ENCODE measurements at regions not wholly inside any gene's neighbourhood (a gene's known extent, or its start where the extent isn't known, plus 50 kb on each side); places are given as distances from the start of the nearest gene placed in this dataset.
"Not testable (repeated sequence)": the region's sequence is repeated elsewhere in the genome, so short reads cannot be mapped to it uniquely, and the experiment has no call there.

GRCh38 chr6:102798636-102799035, 1405.1 kb downstream of the GRIK2 start:
- no peak for DNase-seq

- DNase-seq: no peak
Observed at GRCh38 chr6:102793752-102794151, 1400.2 kb downstream of the GRIK2 start.

- DNase-seq: no peak
Observed at GRCh38 chr6:102774326-102774725, 1380.8 kb downstream of the GRIK2 start.

DNA sequence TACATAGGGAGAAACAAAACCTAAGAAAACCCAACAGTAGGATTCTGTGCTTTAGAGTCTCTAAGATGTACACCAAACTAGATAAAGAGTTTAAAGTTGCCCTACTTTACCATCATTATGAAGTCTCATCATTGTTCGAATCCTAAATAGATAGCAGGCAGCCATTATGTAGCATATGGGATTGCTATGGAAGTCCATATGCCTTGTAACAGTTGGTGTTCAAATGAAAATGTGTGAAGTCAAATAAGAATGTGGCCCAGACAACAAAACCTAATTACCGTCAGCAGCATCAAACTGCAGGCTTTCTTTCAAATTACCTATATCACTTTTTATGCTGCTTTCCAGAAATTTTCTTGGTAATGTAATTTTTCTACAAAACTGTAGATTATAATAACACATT, 1380.1 kb downstream of the GRIK2 start:
- no peak for DNase-seq

DNA sequence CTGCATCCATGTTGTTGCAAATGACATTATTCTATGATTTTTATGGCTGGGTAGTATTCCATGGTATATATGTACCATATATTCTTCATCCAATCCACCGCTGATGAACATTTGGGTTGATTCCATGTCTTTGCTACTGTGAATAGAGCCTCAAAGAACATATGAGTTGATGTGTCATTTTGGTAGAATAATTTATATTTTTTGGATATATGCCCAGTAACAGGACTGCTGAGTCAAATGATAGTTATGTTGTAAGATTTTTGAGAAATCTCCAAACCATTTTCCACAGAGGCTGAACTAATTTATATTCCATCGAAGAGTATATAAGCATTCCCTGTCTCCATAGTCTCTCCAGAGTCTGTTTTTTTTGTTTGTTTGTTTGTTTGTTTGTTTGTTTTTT, 1373.5 kb downstream of the GRIK2 start:
- DNase-seq: no peak

DNA sequence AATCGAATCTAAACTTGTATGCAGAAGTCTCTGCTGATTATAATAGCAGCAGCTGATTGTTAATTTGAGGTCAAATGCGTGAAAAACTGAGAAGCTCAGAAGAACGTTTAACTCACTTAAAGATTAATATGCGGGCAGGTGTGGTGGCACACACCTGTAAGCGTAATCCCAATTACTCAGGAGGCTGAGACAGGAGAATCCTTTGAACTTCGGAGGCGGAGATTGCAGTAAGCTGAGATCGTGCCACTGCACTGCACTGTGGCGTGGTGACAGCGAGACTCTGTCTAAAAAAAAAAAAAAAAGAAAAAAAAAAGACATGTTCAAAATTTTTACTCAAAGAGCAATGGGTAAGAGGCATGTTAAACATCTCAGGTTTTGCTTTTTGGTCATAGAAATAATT, 1370.8 kb downstream of the GRIK2 start:
- DNase-seq: no peak

DNA sequence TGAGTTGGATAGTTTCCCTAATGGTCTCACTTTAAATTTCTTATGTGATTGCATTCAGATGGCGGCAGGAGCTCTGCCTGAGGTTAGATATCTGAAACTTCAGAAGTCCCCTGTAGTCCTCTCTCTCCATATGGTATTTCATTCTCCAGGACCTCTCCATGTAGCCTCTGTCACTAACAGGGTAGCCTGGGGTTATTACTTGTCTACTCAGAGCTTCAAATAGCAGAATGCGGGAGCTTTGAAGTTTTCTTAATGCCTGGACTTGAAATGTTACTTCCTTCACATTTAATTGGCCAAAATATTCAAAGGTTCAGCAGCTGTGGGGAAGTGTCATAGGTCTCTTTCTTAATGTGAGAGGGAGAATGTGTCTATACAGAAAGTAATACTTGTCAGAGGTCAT, 1370.4 kb downstream of the GRIK2 start:
- no peak for DNase-seq

- no peak for DNase-seq
Observed at GRCh38 chr6:102761872-102762271, 1368.4 kb downstream of the GRIK2 start.

DNA sequence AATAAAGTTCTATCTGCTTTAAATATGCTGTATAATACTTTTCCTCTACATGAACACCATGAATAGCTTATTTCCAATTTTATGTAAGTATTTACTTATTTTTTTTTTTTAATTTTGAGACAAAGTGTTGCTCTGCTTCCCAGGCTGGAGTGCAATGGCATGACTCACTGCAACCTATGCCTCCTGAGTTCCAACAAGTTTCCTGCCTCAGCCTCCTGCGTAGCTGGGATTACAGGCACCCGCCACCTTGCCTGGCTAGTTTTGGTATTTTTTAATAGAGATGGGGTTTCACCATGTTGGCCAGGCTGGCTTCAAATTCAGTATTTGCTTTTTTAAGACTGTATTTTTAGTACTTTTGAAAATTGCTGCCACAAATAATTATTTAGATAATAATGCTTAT, 1365.9 kb downstream of the GRIK2 start:
- no peak for DNase-seq

GRCh38 chr6:102758536-102758935, 1365.0 kb downstream of the GRIK2 start:
- not testable (repeated sequence) for DNase-seq

DNA sequence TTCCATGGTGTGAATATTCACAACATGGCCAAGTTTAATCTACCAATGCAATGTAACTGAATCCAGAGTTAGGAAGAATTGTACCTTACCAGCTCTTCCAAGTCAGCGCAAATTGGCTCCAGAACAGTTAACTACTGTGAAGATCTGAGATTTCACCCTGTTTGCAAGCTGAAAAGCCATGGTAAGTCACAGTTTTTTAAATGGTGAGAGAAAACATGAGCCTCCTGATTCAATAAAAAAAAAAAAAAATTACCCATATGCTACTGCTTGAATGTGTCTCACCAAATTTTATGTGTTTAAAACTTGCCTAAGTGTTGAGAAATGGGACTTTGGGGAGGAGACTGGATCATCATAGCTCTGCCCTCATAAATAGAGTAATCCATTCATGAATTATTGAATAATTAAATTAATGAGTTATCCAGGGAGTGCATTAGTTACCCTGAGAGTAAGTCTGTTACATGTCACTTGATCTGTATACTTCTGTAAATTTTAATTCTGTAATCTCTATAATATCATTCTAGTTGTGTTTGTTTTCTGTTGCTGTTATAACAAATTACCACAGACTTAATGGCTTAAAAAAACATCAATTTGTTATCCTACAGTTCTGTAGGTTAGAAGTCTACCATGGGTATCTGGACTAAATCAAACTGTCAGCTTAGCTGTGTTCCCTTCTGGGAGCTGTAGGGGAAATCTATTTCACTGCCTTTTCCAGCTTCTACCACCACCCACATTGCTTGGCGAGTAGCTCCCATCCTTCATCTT, 1355.9 kb downstream of the GRIK2 start:
- no peak for DNase-seq

- DNase-seq: no peak
Observed at GRCh38 chr6:102746941-102747340, 1353.4 kb downstream of the GRIK2 start.

DNA sequence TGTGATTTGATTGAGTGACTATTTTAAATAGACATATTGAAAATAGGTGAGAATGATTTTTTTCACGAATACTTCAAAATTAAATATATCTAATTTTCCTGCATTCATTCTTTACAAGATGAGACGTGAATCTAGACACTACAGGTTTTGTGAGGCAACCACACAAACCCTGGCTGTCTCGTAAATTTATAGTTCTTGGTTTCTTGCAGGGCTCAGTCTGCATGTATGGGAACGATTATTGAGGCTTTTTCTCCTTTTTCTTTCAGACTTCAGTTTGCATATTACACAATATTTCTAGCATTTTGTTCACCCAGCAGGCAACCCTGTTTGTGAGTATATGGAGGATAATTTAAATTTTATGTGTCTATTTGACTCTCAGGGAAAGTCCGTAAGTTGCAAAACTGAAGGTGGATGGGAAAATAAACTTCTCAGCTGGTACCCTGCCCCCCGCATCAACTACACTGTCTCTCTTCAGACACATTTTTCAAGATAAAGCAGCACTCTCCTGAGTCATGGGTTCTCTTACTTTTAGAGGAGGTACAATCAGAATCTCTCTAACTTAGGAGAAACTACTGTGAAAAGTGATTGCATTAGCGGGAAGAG, 1349.3 kb downstream of the GRIK2 start:
- no peak for DNase-seq

- no peak for DNase-seq
Observed at GRCh38 chr6:102742028-102742427, 1348.5 kb downstream of the GRIK2 start.

DNA sequence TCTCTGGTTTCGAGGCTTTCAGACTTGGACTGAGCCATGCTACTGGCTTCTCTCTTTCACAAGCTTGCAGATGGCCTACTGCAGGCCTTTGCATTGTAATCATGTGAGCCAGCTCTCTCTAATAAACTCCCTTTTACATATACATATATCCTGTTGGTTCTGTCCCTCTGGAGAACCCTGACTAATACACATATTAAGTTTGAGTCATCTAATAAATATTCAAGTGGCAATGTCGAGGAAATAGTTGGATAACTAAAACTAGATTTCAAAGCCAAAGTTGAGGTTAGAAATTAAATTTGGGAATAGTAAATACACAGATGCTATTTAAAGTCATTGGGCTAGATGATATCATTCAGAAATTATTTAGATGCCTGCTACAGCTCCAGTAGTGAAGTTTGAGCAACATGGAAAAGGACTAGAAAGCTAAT, 1343.4 kb downstream of the GRIK2 start:
- DNase-seq: no peak

GRCh38 chr6:102732898-102733297, 1339.4 kb downstream of the GRIK2 start:
- no peak for DNase-seq

DNA sequence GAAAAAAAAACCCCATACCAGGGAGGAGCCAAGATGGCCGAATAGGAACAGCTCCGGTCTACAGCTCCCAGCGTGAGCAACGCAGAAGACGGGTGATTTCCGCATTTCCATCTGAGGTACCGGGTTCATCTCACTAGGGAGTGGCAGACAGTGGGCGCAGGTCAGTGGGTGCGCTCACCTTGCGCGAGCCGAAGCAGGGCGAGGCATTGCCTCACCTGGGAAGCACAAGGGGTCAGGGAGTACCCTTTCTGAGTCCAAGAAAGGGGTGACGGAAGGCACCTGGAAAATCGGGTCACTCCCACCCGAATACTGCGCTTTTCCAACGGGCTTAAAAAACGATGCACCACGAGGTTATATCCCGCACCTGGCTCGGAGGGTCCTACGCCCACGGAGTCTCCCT, 1328.6 kb downstream of the GRIK2 start:
- DNase-seq: not testable (repeated sequence)

GRCh38 chr6:102717737-102718456, 1324.4 kb downstream of the GRIK2 start:
- DNase-seq: no peak

DNA sequence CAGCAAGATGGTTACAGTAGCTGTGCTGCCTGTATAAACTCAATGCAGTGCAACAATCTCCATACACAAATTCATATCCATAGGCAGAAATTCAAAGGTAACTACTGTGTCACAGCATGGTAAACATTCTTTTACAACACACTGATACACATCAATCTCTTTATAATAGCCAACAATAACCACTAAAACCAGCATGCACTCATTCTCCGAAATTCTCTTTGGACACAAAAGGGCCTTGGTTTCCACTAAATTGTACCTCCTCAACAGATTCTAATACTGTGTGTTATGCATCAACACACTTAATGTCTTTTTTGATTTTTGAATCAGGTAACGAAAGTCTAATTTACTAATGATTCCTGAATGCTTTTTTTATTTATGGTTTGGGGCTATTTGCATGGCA, 1323.7 kb downstream of the GRIK2 start:
- no peak for DNase-seq

- no peak for DNase-seq
Observed at GRCh38 chr6:102701019-102701418, 1307.5 kb downstream of the GRIK2 start.

- no peak for DNase-seq
Observed at GRCh38 chr6:102686461-102686860, 1293.0 kb downstream of the GRIK2 start.

DNA sequence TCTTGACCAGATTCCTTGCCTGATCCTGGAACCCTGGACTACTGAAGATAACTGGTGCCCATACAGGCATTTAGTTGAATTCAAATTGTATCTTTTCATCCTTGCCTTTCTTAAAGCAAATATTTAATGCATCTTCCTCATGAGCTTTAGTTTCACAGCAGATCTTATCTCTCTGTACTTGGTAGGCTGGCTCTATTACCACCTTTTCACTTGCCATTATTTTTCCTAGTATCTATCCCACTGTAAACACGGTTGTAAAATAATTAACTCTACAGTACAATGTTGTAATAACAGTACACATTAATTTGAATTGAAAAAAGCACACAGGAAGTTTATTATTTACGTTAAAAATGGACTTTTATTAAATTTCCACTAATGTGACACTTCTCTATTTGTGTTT, 1286.9 kb downstream of the GRIK2 start:
- no peak for DNase-seq

- no peak for DNase-seq
Observed at GRCh38 chr6:102679865-102680264, 1286.4 kb downstream of the GRIK2 start.

- no peak for DNase-seq
Observed at GRCh38 chr6:102677225-102677624, 1283.7 kb downstream of the GRIK2 start.

Data from stimulated activated CD4-positive, alpha-beta T cell treated with anti-CD3 and anti-CD28 coated beads, Interleukin-4, amount 100 ng/mL, for 4 hours (primary cell).